ENCODE measurements at regions not wholly inside any gene's neighbourhood (a gene's known extent, or its start where the extent isn't known, plus 50 kb on each side); places are given as distances from the start of the nearest gene placed in this dataset.

DNA sequence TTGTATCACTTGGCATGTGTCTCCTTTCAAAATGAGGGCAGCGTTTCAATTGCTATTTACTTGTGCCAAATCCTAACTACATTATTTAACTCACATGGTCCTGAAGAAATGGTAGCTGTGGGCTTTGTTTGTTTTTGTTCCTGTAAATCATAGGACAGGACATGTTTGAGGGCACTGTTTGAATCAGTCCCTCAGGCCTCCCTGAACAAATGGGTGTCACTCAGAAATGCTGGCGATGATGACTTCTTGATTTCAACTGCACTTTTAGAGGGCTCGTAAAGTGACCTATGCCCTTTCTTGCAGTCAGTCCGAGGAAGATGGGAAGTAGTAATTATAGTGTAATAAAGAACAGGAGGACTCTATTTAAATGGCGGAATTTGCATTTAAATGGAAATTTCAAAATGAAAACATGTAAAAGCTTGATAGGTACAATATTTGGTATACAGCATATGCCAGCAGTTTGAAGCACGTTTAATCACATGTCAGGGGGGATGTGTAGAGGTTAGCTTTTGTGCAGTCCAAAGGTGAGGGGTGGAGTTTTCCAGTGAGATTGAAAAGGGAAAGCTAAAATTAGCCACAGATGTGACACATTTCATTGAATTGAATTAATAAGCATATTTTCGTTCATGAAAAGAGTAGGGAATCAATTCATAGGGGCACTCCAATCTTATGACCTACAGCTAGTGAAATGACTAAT, 1958.7 kb upstream of the IGFBP7 start:
- H3K27ac ChIP-seq = peak overlapping the region; percentile 12; the same call in 1 of the 2 replicates

DNA sequence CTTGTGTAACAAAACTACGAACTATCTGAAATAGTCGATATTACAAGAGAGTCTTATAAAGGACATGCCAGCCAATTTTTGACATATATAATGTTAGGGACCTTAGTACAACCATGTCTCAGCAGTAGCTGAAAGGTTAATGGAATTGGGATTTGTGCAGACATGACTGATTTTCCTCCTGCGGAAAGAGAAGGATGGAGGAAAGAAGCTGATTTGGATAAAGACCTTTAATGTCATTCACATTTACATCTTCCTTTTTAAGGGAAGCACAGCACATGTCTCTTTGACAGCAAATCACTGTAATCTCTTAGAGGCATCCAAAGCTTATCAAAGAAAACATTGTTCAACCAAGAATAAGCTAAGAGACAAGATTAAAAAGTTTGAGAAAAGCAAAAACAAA, 1976.2 kb upstream of the IGFBP7 start:
- no peak overlapping the region for H3K27ac ChIP-seq
- TF ChIP-seq, protein P1, sequence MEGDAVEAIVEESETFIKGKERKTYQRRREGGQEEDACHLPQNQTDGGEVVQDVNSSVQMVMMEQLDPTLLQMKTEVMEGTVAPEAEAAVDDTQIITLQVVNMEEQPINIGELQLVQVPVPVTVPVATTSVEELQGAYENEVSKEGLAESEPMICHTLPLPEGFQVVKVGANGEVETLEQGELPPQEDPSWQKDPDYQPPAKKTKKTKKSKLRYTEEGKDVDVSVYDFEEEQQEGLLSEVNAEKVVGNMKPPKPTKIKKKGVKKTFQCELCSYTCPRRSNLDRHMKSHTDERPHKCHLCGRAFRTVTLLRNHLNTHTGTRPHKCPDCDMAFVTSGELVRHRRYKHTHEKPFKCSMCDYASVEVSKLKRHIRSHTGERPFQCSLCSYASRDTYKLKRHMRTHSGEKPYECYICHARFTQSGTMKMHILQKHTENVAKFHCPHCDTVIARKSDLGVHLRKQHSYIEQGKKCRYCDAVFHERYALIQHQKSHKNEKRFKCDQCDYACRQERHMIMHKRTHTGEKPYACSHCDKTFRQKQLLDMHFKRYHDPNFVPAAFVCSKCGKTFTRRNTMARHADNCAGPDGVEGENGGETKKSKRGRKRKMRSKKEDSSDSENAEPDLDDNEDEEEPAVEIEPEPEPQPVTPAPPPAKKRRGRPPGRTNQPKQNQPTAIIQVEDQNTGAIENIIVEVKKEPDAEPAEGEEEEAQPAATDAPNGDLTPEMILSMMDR (conservative IDR thresholded peaks at IDR 0.05) = no peak

More for the DNA sequence above, 1958.7 kb upstream of the IGFBP7 start:
- TF ChIP-seq, protein P1 (conservative IDR thresholded peaks at IDR 0.05) = no peak

GRCh38 chr4:59091146-59092142, 1981.3 kb upstream of the IGFBP7 start:
- TF ChIP-seq, protein P1 (conservative IDR thresholded peaks at IDR 0.05) = no peak
- H3K27ac ChIP-seq = no peak overlapping the region

- TF ChIP-seq, protein P1 (conservative IDR thresholded peaks at IDR 0.05) = peak; percentile 43
- no peak overlapping the region for H3K27ac ChIP-seq
Measured at GRCh38 chr4:59094505-59094904, 1984.3 kb upstream of the IGFBP7 start.

GRCh38 chr4:59102311-59102710, 1992.1 kb upstream of the IGFBP7 start:
- no peak overlapping the region for H3K27ac ChIP-seq
- TF ChIP-seq, protein P1 (conservative IDR thresholded peaks at IDR 0.05) = no peak

- TF ChIP-seq, protein P1 (conservative IDR thresholded peaks at IDR 0.05) = no peak
- H3K27ac ChIP-seq = no peak overlapping the region
Measured at GRCh38 chr4:59120287-59120814, 2010.2 kb upstream of the IGFBP7 start.

GRCh38 chr4:59122626-59123025, 2012.4 kb upstream of the IGFBP7 start:
- TF ChIP-seq, protein P1 (conservative IDR thresholded peaks at IDR 0.05) = no peak
- H3K27ac ChIP-seq = no peak overlapping the region
